HG03521 (cell line): ENCODE measurements at regions not wholly inside any gene's neighbourhood (a gene's known extent, or its start where the extent isn't known, plus 50 kb on each side); places are given as distances from the start of the nearest gene placed in this dataset.

ENCODE experiments used
- ATAC-seq: cut with Tn5 transposase; IDR thresholded peaks from one replicate; pipeline ENCODE4 v1.9.1; 2021; ENCODE audit warnings: mild to moderate bottlenecking, moderate library complexity; ENCODE audit not compliant: unreplicated experiment

DNA sequence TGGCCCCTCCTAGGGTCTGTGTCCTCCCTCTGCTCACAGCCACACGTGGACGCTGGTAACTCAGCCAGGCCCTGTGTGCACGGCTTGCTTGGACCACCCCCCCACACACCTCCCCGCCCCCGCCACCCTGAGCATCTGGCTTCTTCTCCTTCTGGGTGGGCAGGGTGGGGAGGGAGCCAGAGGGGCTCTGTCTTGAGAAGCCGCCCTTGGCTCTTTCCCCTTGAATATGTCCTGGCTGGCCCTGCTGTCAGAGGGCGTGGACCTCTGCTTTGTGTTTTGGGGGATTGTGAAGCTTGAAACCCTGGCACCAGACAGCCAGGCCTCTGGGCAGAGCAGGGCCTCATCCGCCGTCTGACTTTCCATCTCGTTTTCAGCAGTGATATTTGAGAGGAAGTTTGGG, 72.1 kb downstream of the GLI2 start:
- no peak for ATAC-seq

DNA sequence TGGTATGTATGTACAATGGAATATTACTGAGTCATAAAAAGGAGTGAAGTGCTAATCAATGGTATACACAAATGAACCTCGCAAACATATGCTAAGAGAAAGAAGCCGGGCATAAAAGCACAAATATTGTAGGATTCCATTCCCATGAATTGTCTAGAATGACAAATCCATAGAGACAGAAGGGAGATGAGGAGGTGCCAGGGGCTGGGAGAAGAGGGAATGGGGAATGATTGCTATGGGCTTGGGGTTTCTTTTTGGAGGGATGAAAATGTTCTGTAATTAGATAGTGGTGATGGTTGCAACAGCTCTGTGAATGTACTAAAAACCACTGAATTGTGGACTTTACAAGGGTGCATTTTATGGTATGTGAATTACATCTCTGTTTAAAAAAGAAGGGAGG, 73.5 kb downstream of the GLI2 start:
- ATAC-seq: no peak

DNA sequence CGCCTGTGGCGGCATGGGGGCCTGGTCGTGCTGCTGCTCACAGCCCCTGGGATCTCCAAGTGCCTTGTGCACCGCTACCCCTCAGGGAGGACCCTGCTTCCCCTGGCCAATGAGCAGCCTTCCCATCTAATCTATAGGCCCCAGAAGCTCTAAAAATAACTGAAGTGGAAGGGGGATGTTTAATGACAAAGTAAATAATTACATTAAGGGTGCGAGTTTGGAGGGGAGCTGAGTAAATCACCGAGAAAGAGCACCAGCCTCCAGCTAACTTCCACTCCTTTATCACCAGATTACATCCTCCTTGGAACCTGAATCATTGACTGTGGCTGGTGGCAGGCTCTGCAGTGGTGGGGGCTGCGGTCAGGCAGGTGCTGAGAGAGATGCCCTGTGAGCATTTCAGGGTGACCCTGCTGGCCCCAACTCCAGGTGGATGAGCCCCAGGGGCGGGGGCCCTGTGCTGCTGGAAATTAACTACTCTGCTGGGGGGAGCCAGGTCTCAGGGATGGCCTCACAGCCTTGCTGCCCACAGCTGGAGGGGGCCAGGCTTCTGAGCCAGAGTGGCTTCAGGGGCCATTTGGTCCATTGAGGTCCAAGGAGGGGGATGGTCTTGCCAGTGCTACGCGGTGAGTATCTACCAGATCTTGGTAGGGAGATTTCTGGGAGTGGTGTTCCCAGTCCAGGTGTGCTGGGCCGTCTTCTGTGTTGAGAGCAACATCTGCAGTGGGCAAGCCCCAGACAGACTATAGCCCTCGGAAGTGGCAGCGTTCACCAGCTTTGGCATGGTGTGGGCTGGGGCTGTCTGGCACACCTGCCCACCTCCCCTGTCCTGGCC, 74.2 kb downstream of the GLI2 start:
- no peak for ATAC-seq

GRCh38 chr2:120810639-120811038, 75.0 kb downstream of the GLI2 start:
- ATAC-seq: no peak

DNA sequence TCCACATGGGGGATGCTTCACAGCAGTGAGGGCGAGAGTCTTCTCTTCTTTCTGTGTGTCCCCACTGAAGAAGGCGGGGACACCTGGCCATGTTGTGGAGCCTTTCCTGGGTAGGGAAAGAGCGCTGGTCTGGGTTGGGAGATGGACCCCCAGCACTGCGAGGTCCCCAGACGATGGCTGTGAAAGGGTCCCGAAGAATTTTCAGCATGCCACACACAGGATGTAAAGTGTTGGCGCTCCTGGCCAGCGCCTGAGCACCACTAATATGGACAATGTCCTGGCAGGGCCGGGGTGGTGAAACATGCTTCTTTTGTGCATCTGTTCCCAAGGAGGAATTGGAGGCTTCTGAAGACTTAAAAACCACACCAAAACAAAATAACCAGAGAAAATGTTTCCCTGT, 77.2 kb downstream of the GLI2 start:
- ATAC-seq: no peak

DNA sequence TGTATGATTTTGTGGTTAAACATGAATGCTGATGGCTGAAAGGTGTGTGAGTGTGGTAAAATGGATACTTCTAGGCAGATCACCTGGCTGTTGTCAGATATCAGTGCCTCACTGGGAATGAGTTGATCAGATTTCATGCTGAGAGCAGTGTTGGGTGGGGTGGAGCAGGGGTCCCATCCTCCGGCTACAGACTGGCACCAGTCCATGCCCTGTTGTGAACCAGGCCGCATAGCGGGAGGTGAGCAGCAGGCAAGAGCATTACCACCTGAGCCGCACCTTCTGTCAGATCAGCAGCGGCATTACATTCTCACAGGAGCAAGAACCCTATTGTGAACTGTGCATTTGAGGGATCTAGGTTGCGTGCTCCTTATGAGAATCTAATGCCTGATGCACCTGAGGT, 78.7 kb downstream of the GLI2 start:
- ATAC-seq: no peak

DNA sequence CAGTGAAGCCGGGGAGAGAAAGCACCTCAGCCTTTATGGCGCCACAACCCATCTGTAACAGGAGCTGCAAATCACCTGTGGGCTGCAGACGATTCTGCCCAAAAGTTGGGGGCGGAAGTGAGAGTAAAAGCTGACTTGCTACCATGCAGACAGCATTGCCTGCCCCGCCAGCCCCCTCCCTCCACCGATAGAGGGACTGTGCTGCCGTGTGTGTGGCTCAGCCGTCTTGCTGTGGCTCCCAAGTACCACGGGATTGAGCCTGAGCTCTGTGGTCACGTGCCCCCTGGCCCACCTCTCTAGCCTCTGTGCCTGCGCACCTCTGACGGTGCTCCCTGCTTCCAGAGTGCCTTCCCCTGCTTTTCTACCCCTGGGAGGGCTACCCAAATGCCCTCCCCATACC, 79.6 kb downstream of the GLI2 start:
- ATAC-seq: no peak

DNA sequence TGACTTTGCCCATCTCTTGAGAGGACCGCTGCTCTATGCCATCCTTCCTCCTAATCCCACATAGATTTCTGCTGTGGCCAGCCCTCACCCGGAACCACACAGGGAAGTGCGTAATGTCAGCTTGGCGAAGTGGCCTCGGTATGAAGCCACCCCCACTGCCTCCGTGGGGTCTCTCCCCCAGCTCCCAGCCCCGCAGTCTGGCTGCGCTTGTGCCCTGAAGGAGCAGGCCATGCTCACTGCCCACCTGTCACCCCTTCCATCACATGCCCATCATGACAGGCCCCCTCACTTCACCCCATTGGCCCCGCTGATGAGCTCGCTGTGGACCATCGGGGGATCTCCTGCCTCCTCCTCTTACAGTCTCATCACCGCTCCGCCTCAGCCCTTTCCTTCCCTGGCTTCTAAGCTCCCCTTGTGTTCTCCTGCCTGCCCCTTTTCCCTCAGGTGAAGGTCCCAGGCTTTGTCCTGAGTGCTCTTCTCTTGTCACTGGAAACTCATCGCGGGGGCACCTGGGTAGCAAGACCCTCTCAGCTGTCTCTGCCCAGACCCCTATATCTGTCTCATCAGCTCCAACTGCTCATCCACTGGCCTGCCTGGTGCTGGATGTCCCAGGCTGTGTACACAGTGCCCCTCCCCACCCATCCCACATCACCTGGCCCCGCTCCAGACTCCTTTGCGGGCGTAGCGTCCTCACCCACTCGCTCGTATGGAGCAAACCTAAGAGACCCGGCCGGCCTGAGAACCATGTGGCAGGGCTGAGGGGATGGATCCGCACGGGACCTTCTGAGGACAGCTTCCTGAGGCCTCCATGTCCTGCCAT, 81.7 kb downstream of the GLI2 start:
- no peak for ATAC-seq

GRCh38 chr2:120817956-120818325, 82.3 kb downstream of the GLI2 start:
- no peak for ATAC-seq

GRCh38 chr2:120818441-120818920, 82.8 kb downstream of the GLI2 start:
- ATAC-seq: no peak

- ATAC-seq: no peak
Measured at GRCh38 chr2:120819720-120820210, 84.1 kb downstream of the GLI2 start.

GRCh38 chr2:120820263-120820952, 84.7 kb downstream of the GLI2 start:
- ATAC-seq: no peak

- no peak for ATAC-seq
Measured at GRCh38 chr2:120820953-120821279, 85.2 kb downstream of the GLI2 start.

DNA sequence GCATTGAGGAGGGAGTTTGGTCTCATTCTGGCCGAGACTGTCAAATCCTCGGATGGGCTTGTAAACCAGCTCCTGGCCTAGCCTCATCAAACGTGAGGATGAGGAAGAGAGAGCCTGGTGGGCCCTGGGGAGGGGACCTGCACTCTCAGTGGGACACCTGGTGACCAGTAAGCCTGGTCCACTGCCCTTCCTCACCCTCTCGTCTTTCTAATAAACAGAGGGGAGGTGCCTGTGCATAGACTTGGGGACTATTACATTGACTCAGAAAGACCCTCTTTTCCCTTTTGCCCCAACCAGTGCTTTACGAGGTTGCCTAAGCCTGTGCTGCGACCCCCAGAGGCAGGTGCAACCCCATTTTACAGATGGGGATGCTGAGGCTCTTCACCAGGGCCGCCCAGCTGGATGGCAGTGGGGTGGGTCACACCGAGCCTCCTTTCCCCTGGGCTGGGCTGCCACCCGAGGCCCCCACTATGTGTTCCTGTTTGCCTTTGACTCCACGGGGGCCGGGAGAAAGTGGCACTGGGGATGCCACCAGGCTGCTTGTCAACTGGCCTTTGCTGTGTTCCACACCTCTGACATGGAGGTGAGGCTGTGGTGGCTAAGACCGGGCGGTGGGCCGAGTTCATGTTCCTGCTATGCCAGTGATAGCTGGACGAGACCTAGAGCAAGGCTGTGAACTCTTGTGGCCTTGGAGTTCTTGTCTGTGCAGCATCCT, 85.9 kb downstream of the GLI2 start:
- no peak for ATAC-seq

DNA sequence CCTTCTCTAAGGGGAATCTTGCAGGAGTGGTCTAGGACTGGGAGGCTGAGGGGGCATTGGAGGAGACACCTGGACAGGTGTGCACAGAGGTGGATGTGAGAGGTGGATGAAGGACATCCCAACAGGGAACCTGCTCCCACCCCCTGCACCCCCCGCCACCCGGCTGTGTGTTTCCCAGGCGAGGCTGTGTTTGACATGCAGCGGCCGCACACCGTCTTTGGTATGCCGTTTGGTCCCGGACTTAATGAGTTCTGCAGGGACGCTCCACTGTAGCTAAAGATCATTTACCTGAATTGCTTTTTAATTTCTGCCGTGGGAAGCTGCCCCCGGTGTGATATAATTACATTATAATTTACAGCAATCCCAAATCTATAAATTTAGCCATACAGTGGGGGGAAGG, 87.3 kb downstream of the GLI2 start:
- no peak for ATAC-seq

DNA sequence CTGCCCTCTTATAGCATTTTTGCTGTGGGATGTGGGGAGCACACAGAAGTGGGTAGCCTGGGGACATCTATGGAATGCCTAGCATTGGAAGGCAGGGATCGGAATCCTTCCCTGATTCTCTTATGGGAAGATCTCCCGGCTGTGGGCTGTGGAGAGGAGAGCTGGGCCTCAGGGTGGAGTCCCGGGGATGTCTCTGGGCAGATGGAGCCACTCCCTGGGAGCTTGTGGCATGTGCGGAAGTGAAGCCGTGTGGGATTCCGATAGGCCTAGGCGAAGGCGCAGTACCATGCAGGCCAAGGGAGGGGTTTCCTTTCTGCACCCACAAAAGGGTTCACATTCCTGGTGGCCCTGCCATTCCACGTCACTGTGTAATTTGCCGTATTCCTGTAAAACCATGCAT, 87.9 kb downstream of the GLI2 start:
- ATAC-seq: no peak

DNA sequence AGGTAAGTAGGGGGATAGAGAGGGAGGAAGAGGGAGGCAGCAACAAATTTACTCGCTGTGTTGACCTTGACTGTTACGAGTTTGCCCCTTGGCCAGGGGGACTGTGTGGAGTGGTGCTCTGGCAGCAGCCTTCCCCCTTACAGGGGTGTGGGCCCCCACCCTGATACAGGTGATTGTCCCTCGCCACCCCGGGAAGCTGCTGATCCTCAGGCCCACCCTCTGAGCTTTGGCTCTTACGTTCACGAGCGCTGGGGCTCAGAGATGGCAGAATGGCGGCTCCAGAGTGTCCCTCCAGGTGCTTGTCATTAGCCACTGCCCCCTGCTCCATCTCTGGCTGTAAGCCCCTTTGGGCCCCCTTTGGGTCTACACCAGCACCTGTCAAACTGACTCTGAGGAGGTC, 88.6 kb downstream of the GLI2 start:
- no peak for ATAC-seq

DNA sequence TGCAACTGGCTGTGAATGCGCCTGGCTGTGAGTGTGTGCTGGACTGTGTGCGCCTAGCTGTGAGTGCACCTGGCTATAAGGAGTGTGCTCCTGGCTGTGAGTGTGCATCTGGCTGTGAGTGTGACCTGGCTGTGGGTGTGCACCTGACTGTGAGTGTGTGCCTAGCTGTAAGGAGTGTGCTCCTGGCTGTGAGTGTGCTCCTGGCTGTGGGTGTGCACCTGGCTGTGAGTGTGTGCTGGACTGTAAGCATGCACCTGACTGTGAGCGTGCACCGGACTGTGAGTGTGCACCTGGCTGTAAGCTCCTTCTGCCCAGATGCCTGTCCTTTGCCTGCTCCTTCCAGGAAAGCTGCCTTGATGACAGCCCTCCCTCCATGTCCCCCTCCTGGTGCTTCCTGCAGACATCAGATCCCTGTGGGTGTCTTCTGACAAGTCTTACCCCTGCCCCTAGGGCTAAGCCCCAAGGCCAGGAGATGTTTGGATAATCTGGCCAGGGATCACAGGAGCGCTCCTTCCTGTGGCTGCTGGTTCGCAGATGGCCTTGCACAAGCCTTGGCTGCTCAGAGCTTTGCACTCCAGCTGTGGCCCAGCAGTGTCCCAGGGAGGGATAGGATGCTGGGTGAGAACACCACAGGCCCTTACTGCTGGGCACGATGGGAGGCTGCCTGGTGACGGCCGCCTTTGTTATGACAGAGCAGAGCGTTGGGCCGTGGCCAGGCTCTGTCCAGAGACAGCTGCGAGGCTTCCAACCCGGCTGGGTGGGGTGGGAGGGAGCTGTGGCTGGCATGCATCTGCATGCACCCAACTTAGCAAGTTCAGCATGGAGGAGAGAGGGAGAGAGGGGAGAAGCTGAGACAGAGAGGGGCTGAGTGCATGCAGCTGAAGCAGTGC, 89.9 kb downstream of the GLI2 start:
- ATAC-seq: no peak

DNA sequence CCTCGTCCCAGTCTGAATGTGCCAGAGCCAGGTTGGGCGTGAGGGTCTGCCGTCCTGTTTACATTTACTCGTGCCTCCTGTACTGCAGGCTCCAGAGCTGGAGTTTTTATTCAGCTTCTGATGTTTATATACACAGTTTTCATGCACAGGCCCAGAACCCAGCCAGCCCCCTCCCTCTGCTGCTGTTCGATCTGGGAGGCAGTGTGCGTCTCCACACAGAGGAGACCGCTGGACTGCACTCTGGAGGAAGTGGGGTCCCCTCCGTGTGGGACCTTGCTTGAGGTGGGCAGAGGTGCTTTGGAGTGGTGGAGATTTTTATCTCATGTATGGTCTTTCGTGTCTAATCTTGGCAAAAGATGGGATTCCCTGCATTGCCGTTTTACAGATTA, 90.6 kb downstream of the GLI2 start:
- ATAC-seq: no peak
